Activated CD8-positive, alpha-beta memory T cell treated with anti-CD3 and anti-CD28 coated beads for 48 hours (primary cell): ENCODE measurements at regions not wholly inside any gene's neighbourhood (a gene's known extent, or its start where the extent isn't known, plus 50 kb on each side); places are given as distances from the start of the nearest gene placed in this dataset.

Experiments
- DNase-seq, 3 experiments: peaks; one replicate each; pipeline ENCODE4 v3.0.0-alpha.2; 2020; ENCODE audit warnings: low read depth in 2 of 3, low spot score in 2 of 3

GRCh38 chr2:128914320-128914719 is 595.7 kb upstream of the HS6ST1 start:
- no peak for DNase-seq

GRCh38 chr2:128921751-128922150 is 603.1 kb upstream of the HS6ST1 start:
- DNase-seq, result no peak

- no peak for DNase-seq
Observed at GRCh38 chr2:128922154-128922553, 603.5 kb upstream of the HS6ST1 start.

- no peak for DNase-seq
Observed at GRCh38 chr2:128925631-128926030, 607.0 kb upstream of the HS6ST1 start.

GRCh38 chr2:128930101-128930500 is 611.4 kb upstream of the HS6ST1 start:
- DNase-seq, result no peak

- no peak for DNase-seq
Observed at GRCh38 chr2:128940378-128940777, 621.7 kb upstream of the HS6ST1 start.

- DNase-seq, result no peak
Observed at GRCh38 chr2:128941751-128942150, 623.1 kb upstream of the HS6ST1 start.

- DNase-seq, result no peak
Observed at GRCh38 chr2:128949360-128949759, 630.7 kb upstream of the HS6ST1 start.

- no peak for DNase-seq
Observed at GRCh38 chr2:128950758-128951157, 632.1 kb upstream of the HS6ST1 start.

GRCh38 chr2:128958241-128958640 is 639.6 kb upstream of the HS6ST1 start:
- no peak for DNase-seq

- no peak for DNase-seq
Observed at GRCh38 chr2:128967646-128968045, 649.0 kb upstream of the HS6ST1 start.

GRCh38 chr2:128969374-128969773 is 650.7 kb upstream of the HS6ST1 start:
- no peak for DNase-seq

- DNase-seq, result no peak
Observed at GRCh38 chr2:128970332-128971116, 651.9 kb upstream of the HS6ST1 start.

- no peak for DNase-seq
Observed at GRCh38 chr2:128973566-128973965, 654.9 kb upstream of the HS6ST1 start.

GRCh38 chr2:128978212-128978611 is 659.5 kb upstream of the HS6ST1 start:
- no peak for DNase-seq

GRCh38 chr2:128979182-128979581 is 660.5 kb upstream of the HS6ST1 start:
- DNase-seq, result no peak

- DNase-seq, result no peak
Observed at GRCh38 chr2:128980475-128980874, 661.8 kb upstream of the HS6ST1 start.

- DNase-seq, result no peak
Observed at GRCh38 chr2:128981353-128981752, 662.7 kb upstream of the HS6ST1 start.

- DNase-seq, result no peak
Observed at GRCh38 chr2:128982001-128982400, 663.3 kb upstream of the HS6ST1 start.

- DNase-seq, result no peak
Observed at GRCh38 chr2:128982670-128983069, 664.0 kb upstream of the HS6ST1 start.

- no peak for DNase-seq
Observed at GRCh38 chr2:128983094-128983493, 664.4 kb upstream of the HS6ST1 start.

- no peak for DNase-seq
Observed at GRCh38 chr2:128984081-128984480, 665.4 kb upstream of the HS6ST1 start.

GRCh38 chr2:128984855-128985254 is 666.2 kb upstream of the HS6ST1 start:
- DNase-seq, result no peak
